ENCODE measurements at regions not wholly inside any gene's neighbourhood (a gene's known extent, or its start where the extent isn't known, plus 50 kb on each side); places are given as distances from the start of the nearest gene placed in this dataset.
"Not testable (repeated sequence)": the region's sequence is repeated elsewhere in the genome, so short reads cannot be mapped to it uniquely, and the experiment has no call there.

GRCh38 chr3:73144828-73145227 is 83.4 kb downstream of the EBLN2 start:
- no peak overlapping the region for H4K5ac ChIP-seq (ENCODE audit: low read depth, low read length)
- H3K36me3 ChIP-seq (ENCODE audit: control insufficient read depth, insufficient read depth, low read length), result no peaks in the 10 kb centered on the region
- CTCF ChIA-PET, result no interaction called here
- H3K4me2 ChIP-seq (ENCODE audit: low read depth, low read length), result no peak overlapping the region
- H2BK5ac ChIP-seq (ENCODE audit: low read depth, low read length, poor library complexity, severe bottlenecking), result no peak overlapping the region
- no peak overlapping the region for H3K9ac ChIP-seq (ENCODE audit: low read depth, low read length)
- no peak overlapping the region for H3K4ac ChIP-seq (ENCODE audit: low read depth, low read length)
- intact Hi-C loops (cut with micrococcal nuclease), result no loop called here
- no peak overlapping the region for H2AK5ac ChIP-seq (ENCODE audit: low read depth, low read length)
- no peak for TF ChIP-seq SMC3 (IDR thresholded peaks at IDR 0.05; ENCODE audit: low read depth, low read length)
- TF ChIP-seq, protein P1, sequence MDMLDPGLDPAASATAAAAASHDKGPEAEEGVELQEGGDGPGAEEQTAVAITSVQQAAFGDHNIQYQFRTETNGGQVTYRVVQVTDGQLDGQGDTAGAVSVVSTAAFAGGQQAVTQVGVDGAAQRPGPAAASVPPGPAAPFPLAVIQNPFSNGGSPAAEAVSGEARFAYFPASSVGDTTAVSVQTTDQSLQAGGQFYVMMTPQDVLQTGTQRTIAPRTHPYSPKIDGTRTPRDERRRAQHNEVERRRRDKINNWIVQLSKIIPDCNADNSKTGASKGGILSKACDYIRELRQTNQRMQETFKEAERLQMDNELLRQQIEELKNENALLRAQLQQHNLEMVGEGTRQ (IDR thresholded peaks at IDR 0.05; ENCODE audit: low read depth, low read length), result no peak
- TF ChIP-seq BHLHE40 (IDR thresholded peaks at IDR 0.05; ENCODE audit: low read depth, low read length), result no peak
- TF ChIP-seq RFX5 (IDR thresholded peaks at IDR 0.05; ENCODE audit: low read depth, low read length), result no peak
- H4K8ac ChIP-seq (ENCODE audit: low read depth in 2 of 2, low read length in 2 of 2), result no peak overlapping the region
- no peak overlapping the region for H2BK120ac ChIP-seq (ENCODE audit: low read depth, low read length)
- H3K9me1 ChIP-seq (ENCODE audit: insufficient read depth, low read length), result no peaks in the 10 kb centered on the region
- H3K18ac ChIP-seq (ENCODE audit: low read depth, low read length), result no peak overlapping the region
- H2BK20ac ChIP-seq (ENCODE audit: low read depth, low read length), result no peak overlapping the region
- H2BK15ac ChIP-seq (ENCODE audit: low read depth, low read length), result no peak overlapping the region
- POLR2A ChIA-PET (ENCODE audit: unreplicated experiment), result no interaction called here
- H3K79me1 ChIP-seq (ENCODE audit: low read depth in 1 of 2, low read length in 2 of 2), result no peaks in the 10 kb centered on the region
- no TSS peak for BruUV-seq (replicated peaks)
- no peak overlapping the region for H3K14ac ChIP-seq (replicated peaks; ENCODE audit: low read depth, low read length)
- H3K56ac ChIP-seq (ENCODE audit: extremely low read depth, insufficient read depth, low read length), result no peak overlapping the region
- DNase-seq (no peak), ATAC-seq (ENCODE audit: low read depth) (no peak)
- no peak overlapping the region for H3K23ac ChIP-seq (ENCODE audit: low read depth, low read length)
- in situ Hi-C loops (cut with MboI; ENCODE audit: low sequenced_read_pairs), result no loop called here
- no CpG with 5 or more reads among the region's 2 CpGs for WGBS, 2 experiments (ENCODE audit: extremely low coverage in 2 of 2, insufficient read length in 1 of 2)
- no peak overlapping the region for H3K4me3 ChIP-seq (ENCODE audit: insufficient read depth, low read depth, low read length)
- dilution Hi-C loops (cut with HindIII; ENCODE audit: low sequenced_read_pairs, unreplicated experiment), result no loop called here
- no peak overlapping the region for H4K91ac ChIP-seq (ENCODE audit: insufficient read depth, low read depth, low read length)
- H3K27me3 ChIP-seq (ENCODE audit: control insufficient read depth, insufficient read depth, low read length), result peaks cover 8% of the 10 kb centered on the region
- H2AFZ ChIP-seq (replicated peaks; ENCODE audit: low read length, poor library complexity), result no peak overlapping the region
- no peaks in the 10 kb centered on the region for H4K20me1 ChIP-seq (ENCODE audit: insufficient read depth, low read length)
- H3K9me3 ChIP-seq (ENCODE audit: control insufficient read depth, insufficient read depth, low read length), result no peaks in the 10 kb centered on the region
- H3K27ac ChIP-seq (ENCODE audit: insufficient read depth, low read length), result no peak overlapping the region
- no peaks in the 10 kb centered on the region for H3K4me1 ChIP-seq (ENCODE audit: control insufficient read depth, insufficient read depth, low read length)
- no peak overlapping the region for H2AK9ac ChIP-seq (replicated peaks; ENCODE audit: low read depth, low read length, poor library complexity)

DNA sequence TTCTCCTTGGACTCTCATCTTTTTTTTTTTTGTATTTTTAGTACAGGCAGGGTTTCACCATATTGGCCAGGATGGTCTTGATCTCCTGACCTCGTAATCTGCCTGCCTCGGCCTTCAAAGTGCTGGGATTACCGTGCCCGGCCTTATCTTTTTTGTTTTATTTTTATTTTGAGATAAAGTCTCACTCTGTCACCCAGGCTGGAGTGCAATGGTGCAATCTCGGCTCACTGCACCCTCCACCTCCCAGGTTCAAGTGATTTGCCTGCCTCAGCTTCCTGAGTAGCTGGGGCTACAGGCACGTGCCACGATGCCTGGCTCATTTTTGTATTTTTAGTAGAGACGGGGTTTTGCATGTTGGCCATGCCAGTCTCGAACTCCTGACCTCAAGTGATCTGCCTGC is 86.0 kb downstream of the EBLN2 start:
- BruUV-seq (replicated peaks); H3K14ac ChIP-seq (replicated peaks; ENCODE audit: low read depth, low read length); H4K91ac ChIP-seq (ENCODE audit: insufficient read depth, low read depth, low read length); H2AFZ ChIP-seq (replicated peaks; ENCODE audit: low read length, poor library complexity); H3K23ac ChIP-seq (ENCODE audit: low read depth, low read length); ATAC-seq (ENCODE audit: low read depth); H2BK15ac ChIP-seq (ENCODE audit: low read depth, low read length); H3K9me1 ChIP-seq (ENCODE audit: insufficient read depth, low read length); DNase-seq; H3K9ac ChIP-seq (ENCODE audit: low read depth, low read length); CTCF ChIA-PET; intact Hi-C loops (cut with micrococcal nuclease); H3K36me3 ChIP-seq (ENCODE audit: control insufficient read depth, insufficient read depth, low read length); POLR2A ChIA-PET (ENCODE audit: unreplicated experiment); H3K79me1 ChIP-seq (ENCODE audit: low read depth in 1 of 2, low read length in 2 of 2); in situ Hi-C loops (cut with MboI; ENCODE audit: low sequenced_read_pairs); H3K18ac ChIP-seq (ENCODE audit: low read depth, low read length); H2AK9ac ChIP-seq (replicated peaks; ENCODE audit: low read depth, low read length, poor library complexity); H4K20me1 ChIP-seq (ENCODE audit: insufficient read depth, low read length); H4K8ac ChIP-seq (ENCODE audit: low read depth in 2 of 2, low read length in 2 of 2); H3K4me1 ChIP-seq (ENCODE audit: control insufficient read depth, insufficient read depth, low read length); H3K4me2 ChIP-seq (ENCODE audit: low read depth, low read length); H2AK5ac ChIP-seq (ENCODE audit: low read depth, low read length); H2BK20ac ChIP-seq (ENCODE audit: low read depth, low read length); dilution Hi-C loops (cut with HindIII; ENCODE audit: low sequenced_read_pairs, unreplicated experiment); H3K4ac ChIP-seq (ENCODE audit: low read depth, low read length); H3K56ac ChIP-seq (ENCODE audit: extremely low read depth, insufficient read depth, low read length); H2BK5ac ChIP-seq (ENCODE audit: low read depth, low read length, poor library complexity, severe bottlenecking); H4K5ac ChIP-seq (ENCODE audit: low read depth, low read length); H2BK120ac ChIP-seq (ENCODE audit: low read depth, low read length); H3K27me3 ChIP-seq (ENCODE audit: control insufficient read depth, insufficient read depth, low read length); H3K9me3 ChIP-seq (ENCODE audit: control insufficient read depth, insufficient read depth, low read length); H3K27ac ChIP-seq (ENCODE audit: insufficient read depth, low read length); H3K4me3 ChIP-seq (ENCODE audit: insufficient read depth, low read depth, low read length): not testable (repeated sequence)
- no CpG with 5 or more reads among the region's 9 CpGs for WGBS, 2 experiments (ENCODE audit: extremely low coverage in 2 of 2, insufficient read length in 1 of 2)
